SU-DHL-6 (cell line): ENCODE measurements at regions not wholly inside any gene's neighbourhood (a gene's known extent, or its start where the extent isn't known, plus 50 kb on each side); places are given as distances from the start of the nearest gene placed in this dataset.

Experiments used
- H2AFZ ChIP-seq: fragments of 200-600 bp; sonication (generic); 2 replicates; pipeline ENCODE4 v1.6.1; 2014; ENCODE audit warnings: low read depth, mild to moderate bottlenecking, moderate library complexity, mixed read lengths, antibody characterized with exemption, low read length; ENCODE audit not compliant: severe bottlenecking
- H3F3A ChIP-seq: fragments of 200-600 bp; shearing (Covaris generic); 2 replicates; pipeline ENCODE4 v1.6.0; 2016; ENCODE audit warnings: antibody characterized with exemption, mild to moderate bottlenecking; ENCODE audit not compliant: insufficient read depth
- H3K27ac ChIP-seq: fragments of 200-600 bp; sonication (generic); 2 replicates; pipeline ENCODE4 v1.5.1; 2016; ENCODE audit warnings: low read depth, mild to moderate bottlenecking, low read length, moderate library complexity, mixed read lengths
- H3K27me3 ChIP-seq: fragments of 200-600 bp; sonication (generic), shearing (Covaris generic); 2 replicates; pipeline ENCODE4 v1.6.0; 2014; ENCODE audit warnings: mild to moderate bottlenecking, low read length
- H3K36me3 ChIP-seq: fragments of 200-600 bp; sonication (generic); 2 replicates; pipeline ENCODE4 v1.6.1; 2014; ENCODE audit warnings: mild to moderate bottlenecking, low read length, mixed read lengths
- H3K4me2 ChIP-seq: fragments of 300-600, 200-600 bp; shearing (Covaris generic), sonication (generic); 2 replicates; pipeline ENCODE4 v1.6.0; 2014; ENCODE audit warnings: low read length, low read depth, mild to moderate bottlenecking; ENCODE audit not compliant: poor library complexity, severe bottlenecking
- H3K4me3 ChIP-seq: fragments of 200-600 bp; sonication (generic); 2 replicates; pipeline ENCODE4 v1.5.1; 2014; ENCODE audit warnings: antibody characterized with exemption, low read length, mild to moderate bottlenecking, mixed read lengths; ENCODE audit not compliant: insufficient read depth, poor library complexity, severe bottlenecking
- H3K79me2 ChIP-seq: fragments of 200-600 bp; sonication (generic); 2 replicates; pipeline ENCODE4 v1.6.1; 2014; ENCODE audit warnings: mild to moderate bottlenecking, low read length, moderate library complexity; ENCODE audit not compliant: insufficient read depth
- H3K9ac ChIP-seq: fragments of 200-600 bp; sonication (generic); 2 replicates; pipeline ENCODE4 v1.7.0; 2014; ENCODE audit warnings: mild to moderate bottlenecking, low read length
- H3K9me2 ChIP-seq: fragments of 200-600 bp; sonication (generic); replicated peaks from 2 replicates; pipeline ENCODE4 v1.6.1; 2014; ENCODE audit warnings: low read length; ENCODE audit not compliant: insufficient read depth
- H3K9me3 ChIP-seq: fragments of 200-600 bp; sonication (generic); 2 replicates; pipeline ENCODE4 v1.6.1; 2014; ENCODE audit warnings: low read length, mixed read lengths; ENCODE audit not compliant: insufficient read depth
- H4K20me1 ChIP-seq: fragments of 200-600 bp; sonication (generic); 2 replicates; pipeline ENCODE4 v1.6.1; 2014; ENCODE audit warnings: low read depth, mild to moderate bottlenecking, antibody characterized with exemption, low read length, moderate library complexity, mixed read lengths
- CTCF ChIP-seq: fragments of 200-600 bp; sonication (generic); IDR thresholded peaks from one replicate; pipeline ENCODE4 v1.5.1; 2017; ENCODE audit warnings: antibody characterized with exemption, mild to moderate bottlenecking, low read length, moderate library complexity; ENCODE audit not compliant: insufficient read depth, poor library complexity, severe bottlenecking
- EZH2phosphoT487 ChIP-seq: fragments of 200-600 bp; sonication (generic), shearing (Covaris generic); conservative IDR thresholded peaks from 2 replicates; pipeline ENCODE4 v1.6.1; 2018; ENCODE audit warnings: mild to moderate bottlenecking, antibody characterized with exemption, low read length, moderate library complexity, mixed read lengths

- no peak for TF ChIP-seq CTCF
- no peak for TF ChIP-seq EZH2phosphoT487
- no peaks in the 10 kb centered on the region for H3K36me3 ChIP-seq
- H3K27me3 ChIP-seq: no peaks in the 10 kb centered on the region
- no peaks in the 10 kb centered on the region for H3K79me2 ChIP-seq
- H3K9ac ChIP-seq: no peak overlapping the region
- H4K20me1 ChIP-seq: no peaks in the 10 kb centered on the region
- H3K9me3 ChIP-seq: no peaks in the 10 kb centered on the region
- no peak overlapping the region for H3K4me3 ChIP-seq
- H3F3A ChIP-seq: no peaks in the 10 kb centered on the region
- no peak overlapping the region for H3K4me2 ChIP-seq
- H2AFZ ChIP-seq: no peak overlapping the region
- H3K9me2 ChIP-seq: no peaks in the 10 kb centered on the region
- H3K27ac ChIP-seq: no peak overlapping the region
Measured at GRCh38 chr3:18866899-18867298, 281.4 kb upstream of the KCNH8 start.

- Histone ChIP-seq H3F3A (no peaks in the 10 kb centered on the region), H2AFZ (no peak overlapping the region), H3K9ac (no peak overlapping the region), H3K27me3 (no peaks in the 10 kb centered on the region), H3K27ac (no peak overlapping the region), H3K9me2 (no peaks in the 10 kb centered on the region), H4K20me1 (no peaks in the 10 kb centered on the region), H3K79me2 (no peaks in the 10 kb centered on the region), H3K4me3 (no peak overlapping the region), H3K36me3 (no peaks in the 10 kb centered on the region), H3K4me2 (no peak overlapping the region), H3K9me3 (no peaks in the 10 kb centered on the region)
- TF ChIP-seq EZH2phosphoT487 (no peak), CTCF (no peak)
Measured at GRCh38 chr3:18864933-18865731, 283.2 kb upstream of the KCNH8 start.

- Histone ChIP-seq H3K9me2 (no peaks in the 10 kb centered on the region), H3K4me3 (no peak overlapping the region), H3F3A (no peaks in the 10 kb centered on the region), H3K27ac (no peak overlapping the region), H2AFZ (no peak overlapping the region), H4K20me1 (no peaks in the 10 kb centered on the region), H3K27me3 (no peaks in the 10 kb centered on the region), H3K36me3 (no peaks in the 10 kb centered on the region), H3K9ac (no peak overlapping the region), H3K9me3 (no peaks in the 10 kb centered on the region), H3K4me2 (no peak overlapping the region), H3K79me2 (no peaks in the 10 kb centered on the region)
- TF ChIP-seq EZH2phosphoT487: no peak
Measured at GRCh38 chr3:18862077-18862476, 286.2 kb upstream of the KCNH8 start.

GRCh38 chr3:18861137-18861536, 287.2 kb upstream of the KCNH8 start:
- Histone ChIP-seq H3K27me3 (no peaks in the 10 kb centered on the region), H3K4me3 (no peak overlapping the region), H3K9me3 (no peaks in the 10 kb centered on the region), H3K9ac (no peak overlapping the region), H3K9me2 (no peaks in the 10 kb centered on the region), H2AFZ (no peak overlapping the region), H3K27ac (no peak overlapping the region), H4K20me1 (no peaks in the 10 kb centered on the region), H3F3A (no peaks in the 10 kb centered on the region), H3K4me2 (no peak overlapping the region), H3K79me2 (no peaks in the 10 kb centered on the region), H3K36me3 (no peaks in the 10 kb centered on the region)
- TF ChIP-seq EZH2phosphoT487 (no peak), CTCF (no peak)
